Neuronal stem cell (in vitro differentiated cells): ENCODE measurements at regions not wholly inside any gene's neighbourhood (a gene's known extent, or its start where the extent isn't known, plus 50 kb on each side); places are given as distances from the start of the nearest gene placed in this dataset.
"Not testable (repeated sequence)": the region's sequence is repeated elsewhere in the genome, so short reads cannot be mapped to it uniquely, and the experiment has no call there.

Experiments used
- DNase-seq: peaks from one replicate; pipeline ENCODE4 v3.0.0-alpha.2; 2013; ENCODE audit warnings: low spot score
- H2AFZ ChIP-seq: one replicate; pipeline ENCODE4 v1.6.1; 2013; ENCODE audit warnings: mild to moderate bottlenecking, low read length, inconsistent platforms
- H2AK5ac ChIP-seq: 2 replicates; pipeline ENCODE4 v1.6.1; 2013; ENCODE audit warnings: low read depth, mild to moderate bottlenecking, inconsistent platforms, low read length, moderate library complexity, mixed read lengths
- H2BK120ac ChIP-seq: 2 replicates; pipeline ENCODE4 v1.6.1; 2013; ENCODE audit warnings: low read depth, mild to moderate bottlenecking, inconsistent platforms, low read length, moderate library complexity, mixed read lengths
- H2BK12ac ChIP-seq: one replicate; pipeline ENCODE4 v1.6.1; 2013; ENCODE audit warnings: low read length, inconsistent platforms
- H2BK15ac ChIP-seq: 2 replicates; pipeline ENCODE4 v1.6.1; 2013; ENCODE audit warnings: mild to moderate bottlenecking, low read length, inconsistent platforms, mixed read lengths
- H2BK5ac ChIP-seq: one replicate; pipeline ENCODE4 v1.6.1; 2013; ENCODE audit warnings: inconsistent platforms, mild to moderate bottlenecking, low read length, moderate library complexity
- H3K14ac ChIP-seq: one replicate; pipeline ENCODE4 v1.6.1; 2013; ENCODE audit warnings: low read length, inconsistent platforms
- H3K18ac ChIP-seq: 2 replicates; pipeline ENCODE4 v1.6.1; 2013; ENCODE audit warnings: low read length, inconsistent platforms
- H3K23ac ChIP-seq: 2 replicates; pipeline ENCODE4 v1.6.1; 2013; ENCODE audit warnings: low read depth, mild to moderate bottlenecking, mixed read lengths, low read length, inconsistent platforms; ENCODE audit not compliant: poor library complexity
- H3K27ac ChIP-seq: replicated peaks from 3 replicates; pipeline ENCODE4 v1.5.1; 2013; ENCODE audit warnings: low read length, inconsistent platforms
- H3K27me3 ChIP-seq, 3 experiments: 2 replicates each; pipeline ENCODE4 v1.6.1; 2013; ENCODE audit warnings: low read length in 3 of 3, mild to moderate bottlenecking in 2 of 3, inconsistent platforms in 1 of 3, low read depth in 1 of 3, mixed read lengths in 1 of 3, moderate library complexity in 1 of 3; ENCODE audit not compliant: control insufficient read depth in 3 of 3, insufficient read depth in 3 of 3
- H3K36me3 ChIP-seq, 2 donors: replicated peaks in 1 of 2; 2 replicates each; pipeline ENCODE4 v1.6.1; 2013; ENCODE audit warnings: low read length in 2 of 2; ENCODE audit not compliant: control insufficient read depth in 2 of 2, insufficient read depth in 2 of 2
- H3K4ac ChIP-seq: 2 replicates; pipeline ENCODE4 v1.6.1; 2013; ENCODE audit warnings: inconsistent platforms, mild to moderate bottlenecking, low read length, moderate library complexity
- H3K4me1 ChIP-seq, 2 donors: 1 replicate in 1 of 2; 2 replicates in 1 of 2; pipeline ENCODE4 v1.6.1; 2013; ENCODE audit warnings: low read length in 2 of 2, low read depth in 1 of 2; ENCODE audit not compliant: control insufficient read depth in 2 of 2, insufficient read depth in 1 of 2
- H3K4me2 ChIP-seq: one replicate; pipeline ENCODE4 v1.6.1; 2013; ENCODE audit warnings: mild to moderate bottlenecking, low read length, inconsistent platforms; ENCODE audit not compliant: insufficient read depth, poor library complexity, severe bottlenecking
- H3K4me3 ChIP-seq, 2 donors: 2 replicates each; pipeline ENCODE4 v1.5.1; 2013; ENCODE audit warnings: low read length in 2 of 2, mild to moderate bottlenecking in 2 of 2, inconsistent platforms in 1 of 2, moderate library complexity in 1 of 2
- H3K79me1 ChIP-seq: one replicate; pipeline ENCODE4 v1.6.1; 2013; ENCODE audit warnings: low read depth, mild to moderate bottlenecking, inconsistent platforms, low read length, moderate library complexity
- H3K9ac ChIP-seq: one replicate; pipeline ENCODE4 v1.6.1; 2013; ENCODE audit warnings: mild to moderate bottlenecking, low read depth, low read length, inconsistent platforms; ENCODE audit not compliant: poor library complexity
- H3K9me3 ChIP-seq, 2 donors: replicated peaks in 1 of 2; 2 replicates each; pipeline versions ENCODE3 to v1.6.1; 2013; ENCODE audit warnings: low read length in 2 of 2, mild to moderate bottlenecking in 2 of 2, inconsistent platforms in 1 of 2, low read depth in 1 of 2, mixed read lengths in 1 of 2, moderate library complexity in 1 of 2; ENCODE audit not compliant: control insufficient read depth in 2 of 2, insufficient read depth in 1 of 2
- H4K8ac ChIP-seq: one replicate; pipeline ENCODE4 v1.6.1; 2013; ENCODE audit warnings: low read depth, mild to moderate bottlenecking, inconsistent platforms, low read length, moderate library complexity
- H4K91ac ChIP-seq: one replicate; pipeline ENCODE4 v1.6.1; 2013; ENCODE audit warnings: low read length, low read depth, mild to moderate bottlenecking, inconsistent platforms; ENCODE audit not compliant: poor library complexity
- WGBS, 2 donors: extraction: QIAGEN DNeasy Blood & Tissue Kit; methylation state at CpG; one replicate each; pipeline ENCODE4 v1.1.7; 2013; ENCODE audit warnings: missing lambda C conversion rate in 2 of 2, mixed read lengths in 1 of 2; ENCODE audit not compliant: insufficient read length in 2 of 2, insufficient replicate concordance in 1 of 2; ENCODE audit errors: extremely low coverage in 2 of 2; 5-methylcytosine and 5-hydroxymethylcytosine counted together

- H3K4me3 ChIP-seq, result not testable (repeated sequence)
These were observed 147.5 kb upstream of the SCN7A start for GRCh38 chr2:166641516-166641915.

DNA sequence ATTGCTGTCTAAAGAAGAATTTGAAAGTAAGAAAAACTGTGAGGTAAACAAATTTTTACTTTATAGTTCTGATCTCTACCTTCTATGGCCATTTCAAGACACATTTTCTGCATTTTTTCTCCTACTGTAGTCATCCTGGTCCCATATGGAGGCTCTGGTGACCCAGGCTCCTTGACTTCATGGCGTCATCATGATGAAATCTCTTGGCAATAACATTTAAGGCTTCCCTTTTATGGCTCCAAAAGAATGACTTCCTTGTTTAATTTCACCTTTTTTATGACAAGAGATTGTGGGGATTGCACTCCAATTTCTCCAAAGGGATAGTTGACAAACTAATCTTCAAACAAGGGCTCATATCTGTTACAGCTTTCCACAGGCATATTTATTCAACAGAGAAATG, 143.0 kb upstream of the SCN7A start:
- no peak overlapping the region for H3K14ac ChIP-seq
- DNase-seq, result no peak

More at GRCh38 chr2:166641516-166641915, 147.5 kb upstream of the SCN7A start:
- not testable (repeated sequence) for H3K23ac ChIP-seq, H3K4me1 ChIP-seq, H4K91ac ChIP-seq, H3K27ac ChIP-seq, H2AK5ac ChIP-seq, H3K79me1 ChIP-seq, H2BK15ac ChIP-seq, DNase-seq, H4K8ac ChIP-seq, H2BK5ac ChIP-seq, H3K9me3 ChIP-seq, H2BK120ac ChIP-seq, H2BK12ac ChIP-seq, H3K27me3 ChIP-seq, H3K18ac ChIP-seq, H3K4ac ChIP-seq, H3K14ac ChIP-seq, H2AFZ ChIP-seq, H3K36me3 ChIP-seq, H3K4me2 ChIP-seq, H3K9ac ChIP-seq
- no CpG with 5 or more reads among the region's 3 CpGs for WGBS, 2 donors

GRCh38 chr2:166634706-166635105, 140.7 kb upstream of the SCN7A start:
- H3K9ac ChIP-seq, result no peak overlapping the region

More for the DNA sequence above, 143.0 kb upstream of the SCN7A start:
- no CpG with 5 or more reads among the region's 1 CpG for WGBS, 2 donors
- Histone ChIP-seq H2AK5ac (no peak overlapping the region), H3K27ac (no peak overlapping the region), H4K8ac (no peak overlapping the region), H3K9me3 (peaks cover 0 to 3% of the 10 kb centered on the region in 2 donors), H3K9ac (no peak overlapping the region), H2AFZ (no peak overlapping the region), H3K4me1 (peaks cover 0 to 2% of the 10 kb centered on the region in 2 donors), H4K91ac (no peak overlapping the region), H3K4me3 (no peak overlapping the region), H3K27me3 (no peaks in the 10 kb centered on the region), H2BK15ac (no peak overlapping the region), H3K4ac (no peak overlapping the region), H2BK5ac (no peak overlapping the region), H3K18ac (no peak overlapping the region), H2BK120ac (no peak overlapping the region), H3K36me3 (no peaks in the 10 kb centered on the region), H3K23ac (no peak overlapping the region), H2BK12ac (no peak overlapping the region), H3K79me1 (no peaks in the 10 kb centered on the region), H3K4me2 (no peak overlapping the region)

DNA sequence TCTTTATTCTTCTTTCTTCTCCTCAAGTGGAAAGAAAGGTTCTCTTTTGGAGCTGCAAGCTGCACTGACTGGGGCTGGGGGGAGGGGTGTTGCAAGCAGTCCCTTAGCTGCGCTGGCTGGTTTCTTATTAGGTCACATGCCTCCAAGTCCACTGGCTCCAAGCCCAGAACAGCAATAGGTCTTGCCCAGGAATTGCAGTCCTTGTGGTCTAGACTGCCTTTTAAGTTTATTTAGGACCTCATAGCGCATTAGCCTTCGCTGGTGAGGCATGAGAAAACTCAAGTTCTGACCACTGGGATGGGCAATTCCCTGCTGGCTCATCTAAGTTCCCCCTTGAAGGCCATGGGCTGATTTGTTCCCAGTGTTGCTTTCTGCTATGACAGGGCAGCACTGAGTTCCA, 138.6 kb upstream of the SCN7A start:
- H2BK15ac ChIP-seq, result no peak overlapping the region
- no peaks in the 10 kb centered on the region for H3K27me3 ChIP-seq
- H3K36me3 ChIP-seq, result no peaks in the 10 kb centered on the region
- no peak overlapping the region for H2AK5ac ChIP-seq
- no peak overlapping the region for H4K91ac ChIP-seq
- H2BK120ac ChIP-seq, result no peak overlapping the region
- no CpG with 5 or more reads among the region's 3 CpGs for WGBS, 2 donors
- H3K9ac ChIP-seq, result no peak overlapping the region
- no peak overlapping the region for H3K27ac ChIP-seq
- no peak overlapping the region for H3K4me2 ChIP-seq
- H3K14ac ChIP-seq, result no peak overlapping the region
- H4K8ac ChIP-seq, result no peak overlapping the region
- H2BK5ac ChIP-seq, result no peak overlapping the region
- H3K4me3 ChIP-seq, result no peak overlapping the region
- no peak overlapping the region for H3K4ac ChIP-seq
- H2BK12ac ChIP-seq, result no peak overlapping the region
- peaks cover 0 to 3% of the 10 kb centered on the region in 2 donors for H3K4me1 ChIP-seq
- no peak overlapping the region for H2AFZ ChIP-seq
- peaks cover 0 to 4% of the 10 kb centered on the region in 2 donors for H3K9me3 ChIP-seq
- no peaks in the 10 kb centered on the region for H3K79me1 ChIP-seq
- no peak overlapping the region for H3K18ac ChIP-seq
- H3K23ac ChIP-seq, result no peak overlapping the region
- DNase-seq, result no peak

More at GRCh38 chr2:166634706-166635105, 140.7 kb upstream of the SCN7A start:
- Histone ChIP-seq H2AFZ (no peak overlapping the region), H3K4me2 (no peak overlapping the region), H4K8ac (no peak overlapping the region), H3K79me1 (no peaks in the 10 kb centered on the region), H3K27ac (no peak overlapping the region), H3K4ac (no peak overlapping the region), H3K27me3 (no peaks in the 10 kb centered on the region), H2BK5ac (no peak overlapping the region), H3K14ac (no peak overlapping the region), H2BK15ac (no peak overlapping the region), H3K23ac (no peak overlapping the region), H4K91ac (no peak overlapping the region), H3K4me3 (no peak overlapping the region), H3K4me1 (peaks cover 0 to 2% of the 10 kb centered on the region in 2 donors), H3K18ac (no peak overlapping the region), H2AK5ac (no peak overlapping the region), H2BK120ac (no peak overlapping the region), H3K9me3 (no peaks in the 10 kb centered on the region), H2BK12ac (no peak overlapping the region), H3K36me3 (no peaks in the 10 kb centered on the region)
- WGBS, 2 donors, result no CpG with 5 or more reads among the region's 4 CpGs
- no peak for DNase-seq
